GM21367 (cell line): ENCODE measurements at regions not wholly inside any gene's neighbourhood (a gene's known extent, or its start where the extent isn't known, plus 50 kb on each side); places are given as distances from the start of the nearest gene placed in this dataset.
"Not testable (repeated sequence)": the region's sequence is repeated elsewhere in the genome, so short reads cannot be mapped to it uniquely, and the experiment has no call there.

ENCODE experiments used
- ATAC-seq: cut with Tn5 transposase; IDR thresholded peaks from one replicate; pipeline ENCODE4 v1.9.1; 2021; ENCODE audit not compliant: unreplicated experiment

GRCh38 chr2:228796386-228796785 lies 474.7 kb downstream of the PID1 start:
- ATAC-seq = no peak

- no peak for ATAC-seq
These were observed 478.0 kb downstream of the PID1 start for GRCh38 chr2:228793116-228793515.

GRCh38 chr2:228786901-228787300 lies 484.2 kb downstream of the PID1 start:
- no peak for ATAC-seq

GRCh38 chr2:228782281-228782680 lies 488.8 kb downstream of the PID1 start:
- no peak for ATAC-seq

DNA sequence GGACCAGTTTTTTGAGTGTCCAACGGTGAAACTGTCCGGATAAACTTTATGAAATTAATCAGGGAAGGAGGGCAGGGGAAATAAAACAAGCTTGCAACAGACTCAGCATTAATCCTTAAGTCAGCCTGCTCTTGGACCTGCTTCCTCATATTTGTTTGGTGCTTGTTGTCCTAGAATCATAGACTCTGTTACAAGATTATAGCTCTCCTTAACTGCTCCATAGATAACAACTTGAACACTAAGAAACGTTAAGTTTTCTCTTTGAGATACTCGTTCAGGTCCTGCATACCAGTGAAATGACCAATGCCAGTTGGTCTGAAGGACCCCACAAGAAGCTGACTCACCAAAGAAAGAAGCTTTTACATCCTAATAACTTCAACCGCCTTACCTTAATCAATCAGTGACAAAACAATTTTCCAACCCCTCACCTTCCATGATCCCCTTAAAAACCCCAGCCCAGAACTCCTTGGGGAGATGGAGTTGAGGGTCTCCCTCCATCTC lies 493.2 kb downstream of the PID1 start:
- ATAC-seq = no peak

GRCh38 chr2:228774548-228774947 lies 496.5 kb downstream of the PID1 start:
- ATAC-seq = no peak

DNA sequence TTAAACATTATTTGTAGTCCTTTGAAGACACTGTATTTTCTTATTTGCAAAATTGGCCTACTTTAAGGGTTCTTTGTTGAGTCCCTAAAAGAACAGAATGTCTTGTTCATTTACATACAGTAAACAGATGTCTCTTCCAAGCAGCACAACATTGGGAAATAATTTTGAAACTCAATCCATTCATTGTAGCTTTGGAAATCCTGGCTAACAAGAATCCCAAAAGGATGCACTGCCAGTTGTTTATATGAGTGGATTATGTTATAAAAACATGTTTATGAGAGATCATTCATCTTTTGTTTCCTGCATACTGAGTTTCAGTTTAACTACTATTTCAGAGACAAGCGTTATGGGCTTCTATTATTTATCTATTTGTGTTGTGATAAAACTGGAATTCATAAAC lies 499.3 kb downstream of the PID1 start:
- ATAC-seq = no peak

DNA sequence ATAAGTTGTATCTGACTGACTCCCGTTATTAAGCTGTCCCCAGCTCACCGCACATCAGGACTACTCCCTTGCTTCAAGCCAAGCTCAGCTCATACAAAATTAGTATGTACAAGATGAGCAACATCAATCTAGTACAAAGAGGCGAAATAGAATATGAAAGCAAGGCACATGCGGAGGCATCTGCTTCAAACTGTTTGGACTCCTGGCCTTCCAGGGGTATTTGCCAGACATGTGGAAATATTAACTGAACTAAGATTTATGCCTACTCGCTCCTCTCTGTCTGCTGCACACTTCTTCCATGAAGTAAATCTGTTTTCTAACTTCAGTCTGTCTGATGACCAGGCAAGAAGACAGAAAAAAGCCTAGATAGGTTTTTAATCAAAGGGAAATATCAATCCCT lies 499.8 kb downstream of the PID1 start:
- no peak for ATAC-seq

DNA sequence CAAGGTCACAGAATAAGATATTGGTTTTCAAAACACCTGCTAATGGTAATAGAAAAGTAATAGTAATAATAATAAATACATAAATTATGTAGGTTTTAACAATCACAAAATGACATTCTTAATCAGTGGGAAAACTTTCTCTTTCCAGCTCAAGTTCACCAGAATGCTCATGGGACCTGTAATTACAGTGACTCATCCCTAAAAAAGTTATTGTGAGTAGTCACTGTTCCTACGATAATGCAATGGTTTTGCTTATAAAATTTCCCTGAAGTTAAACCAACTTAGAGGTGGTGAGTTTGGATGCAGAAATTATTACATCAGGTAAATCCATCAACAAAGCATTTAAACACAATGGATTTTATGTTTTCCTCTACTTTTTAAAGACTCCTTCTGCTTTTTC lies 502.3 kb downstream of the PID1 start:
- no peak for ATAC-seq

DNA sequence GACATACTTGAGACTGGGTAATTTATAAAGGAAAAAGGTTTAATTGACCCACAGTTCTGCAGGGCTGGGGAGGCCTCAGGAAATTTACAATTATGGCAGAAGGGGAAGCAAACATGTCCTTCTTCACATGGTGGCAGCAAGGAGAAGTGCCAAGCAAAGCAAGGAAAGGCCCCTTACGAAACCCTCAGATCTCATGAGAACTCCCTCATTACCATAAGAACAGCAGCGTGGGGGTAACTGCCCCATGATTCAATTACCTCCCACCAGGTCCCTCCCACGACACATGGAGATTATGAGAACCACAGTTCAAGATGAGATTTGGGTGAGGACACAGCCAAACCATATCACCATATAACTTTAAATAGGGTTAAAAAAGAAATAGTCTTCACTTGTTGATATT lies 502.9 kb downstream of the PID1 start:
- ATAC-seq = not testable (repeated sequence)

GRCh38 chr2:228767196-228767595 lies 503.9 kb downstream of the PID1 start:
- no peak for ATAC-seq

DNA sequence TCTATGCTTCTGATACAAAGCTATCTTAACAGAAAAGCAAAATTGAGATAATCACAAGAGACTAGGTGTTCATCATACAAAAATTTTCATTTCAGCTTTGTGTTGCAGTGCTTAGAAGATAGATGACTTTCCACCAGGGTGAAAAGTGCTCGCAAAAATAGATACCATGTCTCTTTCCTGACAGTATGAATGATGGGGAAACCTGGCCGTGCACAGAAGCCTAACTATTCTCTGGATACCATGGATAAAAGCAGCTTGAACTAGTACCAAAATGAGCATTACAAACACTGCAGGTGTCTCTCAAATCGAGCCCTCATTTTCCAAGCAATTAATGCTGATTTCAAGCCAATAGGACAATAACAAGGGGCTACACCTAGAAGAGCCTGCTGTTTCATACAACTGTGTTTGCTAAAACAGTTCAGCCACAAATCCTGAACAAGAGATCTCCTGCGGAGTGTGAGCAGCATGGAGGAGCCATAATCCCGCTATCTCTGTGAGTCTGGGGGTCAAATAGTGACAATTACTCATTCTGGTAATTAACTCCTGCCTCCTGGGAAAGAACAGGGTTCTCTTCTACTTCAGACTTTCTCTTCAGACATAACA lies 507.6 kb downstream of the PID1 start:
- no peak for ATAC-seq

GRCh38 chr2:228762565-228762964 lies 508.5 kb downstream of the PID1 start:
- ATAC-seq = no peak

DNA sequence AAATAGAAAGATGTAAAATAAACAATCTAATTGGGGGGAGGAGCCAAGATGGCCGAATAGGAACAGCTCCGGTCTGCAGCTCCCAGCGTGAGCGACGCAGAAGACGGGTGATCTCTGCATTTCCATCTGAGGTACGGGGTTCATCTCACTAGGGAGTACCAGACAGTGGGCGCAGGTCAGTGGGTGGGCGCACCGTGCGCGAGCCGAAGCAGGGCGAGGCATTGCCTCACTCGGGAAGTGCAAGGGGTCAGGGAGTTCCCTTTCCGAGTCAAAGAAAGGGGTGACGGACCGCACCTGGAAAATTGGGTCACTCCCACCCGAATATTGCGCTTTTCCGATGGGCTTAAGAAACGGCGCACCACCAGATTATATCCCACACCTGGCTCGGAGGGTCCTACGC lies 515.4 kb downstream of the PID1 start:
- ATAC-seq = not testable (repeated sequence)

GRCh38 chr2:228747483-228747882 lies 523.6 kb downstream of the PID1 start:
- ATAC-seq = no peak

DNA sequence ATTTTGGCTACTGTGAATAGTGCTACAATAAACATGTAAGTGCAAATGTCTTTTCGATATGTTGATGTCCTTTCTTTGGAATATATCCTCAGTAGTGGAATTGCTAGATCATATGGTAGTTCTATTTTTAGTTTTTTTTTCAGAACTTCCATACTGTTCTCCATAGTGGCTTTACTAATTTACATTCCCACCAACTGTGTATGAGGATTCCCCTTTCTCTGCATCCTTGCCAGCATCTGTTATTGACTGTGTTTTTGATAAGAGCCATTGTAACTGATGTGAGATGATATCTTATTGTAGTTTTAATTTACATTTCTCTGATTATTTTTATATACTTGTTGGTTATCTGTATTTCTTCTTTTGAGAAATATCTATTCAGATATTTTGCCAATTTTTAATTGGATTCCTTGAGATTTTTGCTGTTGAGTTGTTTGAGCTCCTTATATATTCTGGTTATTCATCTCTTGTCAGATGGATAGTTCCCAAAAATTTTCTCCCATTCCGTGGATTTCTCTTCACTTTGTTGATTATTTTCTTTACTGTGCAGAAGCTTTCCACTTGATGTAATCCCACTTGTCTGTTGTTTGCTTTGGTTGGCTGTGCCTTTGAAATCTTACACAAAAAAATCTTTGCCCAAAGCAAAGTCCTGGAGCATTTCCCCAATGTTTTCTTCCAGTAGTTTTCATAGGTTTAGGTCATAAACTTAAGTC lies 532.3 kb downstream of the PID1 start:
- ATAC-seq = no peak

- no peak for ATAC-seq
These were observed 535.4 kb downstream of the PID1 start for GRCh38 chr2:228735697-228736096.

- ATAC-seq = no peak
These were observed 539.6 kb downstream of the PID1 start for GRCh38 chr2:228731517-228731916.

DNA sequence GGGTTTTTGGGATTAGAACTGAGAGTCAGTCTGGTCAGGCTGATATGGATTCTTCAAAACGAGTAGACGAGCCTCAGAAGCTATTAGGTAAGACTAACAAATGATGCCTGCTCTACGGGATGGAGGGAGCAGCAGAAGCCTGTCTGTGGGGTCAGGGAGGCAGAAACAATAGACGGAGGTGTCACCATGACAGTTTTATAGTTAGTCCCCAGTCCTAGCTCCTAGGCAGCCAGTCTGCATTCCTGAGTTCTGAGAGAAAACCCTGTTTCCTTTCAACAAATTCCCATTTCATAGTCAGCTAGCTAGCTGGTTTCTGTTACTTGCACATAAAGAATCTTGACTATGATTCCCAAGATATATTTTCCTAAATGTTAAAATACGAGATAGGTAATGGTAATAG lies 542.1 kb downstream of the PID1 start:
- no peak for ATAC-seq

- no peak for ATAC-seq
These were observed 543.5 kb upstream of the SPHKAP start for GRCh38 chr2:228725031-228725430.

DNA sequence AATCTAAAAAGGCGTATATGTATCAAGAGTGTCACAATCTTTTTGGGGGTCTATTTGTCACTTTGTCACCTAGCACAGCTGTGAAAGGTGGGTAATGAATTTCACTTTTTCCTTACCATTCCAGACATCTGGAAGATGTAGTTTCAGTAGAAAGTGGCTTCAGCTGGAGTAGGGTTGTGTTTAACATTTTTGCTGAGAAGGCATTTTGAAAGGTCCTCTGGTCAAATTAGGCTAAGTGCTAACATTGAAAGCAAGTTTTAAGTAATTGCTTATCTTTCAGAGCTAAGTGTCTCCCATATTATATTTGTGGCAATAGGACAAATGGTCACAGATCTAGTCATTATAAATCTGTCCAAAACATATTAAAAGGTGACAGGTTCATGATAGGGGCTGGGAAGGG lies 542.1 kb upstream of the SPHKAP start:
- no peak for ATAC-seq

GRCh38 chr2:228722311-228722710 lies 540.8 kb upstream of the SPHKAP start:
- no peak for ATAC-seq

DNA sequence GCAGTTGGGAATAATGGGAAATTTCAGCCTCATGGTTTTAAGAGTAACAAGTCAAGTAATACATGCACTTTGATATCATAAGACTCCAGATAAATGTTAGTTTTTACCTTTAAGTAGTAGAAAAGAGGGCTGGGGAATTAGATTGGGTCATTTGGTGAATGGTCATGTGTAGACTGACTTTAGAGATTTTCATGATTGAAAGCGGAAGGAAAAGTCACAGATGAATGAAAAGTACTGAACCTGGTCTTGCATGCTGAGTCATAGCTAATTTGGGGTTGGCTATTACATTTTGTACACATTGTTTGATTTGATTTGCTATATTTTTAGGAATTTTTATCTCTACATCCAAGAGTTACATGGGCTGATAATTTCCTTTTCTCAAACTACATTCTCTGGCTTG lies 539.4 kb upstream of the SPHKAP start:
- no peak for ATAC-seq
